ENCODE measurements at regions not wholly inside any gene's neighbourhood (a gene's known extent, or its start where the extent isn't known, plus 50 kb on each side); places are given as distances from the start of the nearest gene placed in this dataset.

GRCh38 chr2:236644067-236644466, 74.4 kb downstream of the ACKR3 start:
- no peak for TF ChIP-seq POLR2AphosphoS5 (IDR thresholded peaks at IDR 0.05; ENCODE audit: low read depth, low read length)
- TF ChIP-seq RNF2 (conservative IDR thresholded peaks at IDR 0.05; ENCODE audit: low read depth): no peak
- TF ChIP-seq ZFP1 (CRISPR knock-in tag; IDR thresholded peaks at IDR 0.05): no peak
- TF ChIP-seq CREBL2 (CRISPR knock-in tag; IDR thresholded peaks at IDR 0.05; ENCODE audit: borderline replicate concordance): no peak
- no peak for TF ChIP-seq RFX5 (IDR thresholded peaks at IDR 0.05; ENCODE audit: low read depth, low read length)
- no peak for TF ChIP-seq CTCF (CRISPR knock-in tag; IDR thresholded peaks at IDR 0.05)
- no peak for TF ChIP-seq ZC3H4 (CRISPR knock-in tag; IDR thresholded peaks at IDR 0.05; ENCODE audit: borderline replicate concordance)
- no peak for TF ChIP-seq POLR2A (IDR thresholded peaks at IDR 0.05; ENCODE audit: insufficient read depth in 1 of 2, low read depth in 2 of 2, low read length in 2 of 2)
- no peak for TF ChIP-seq GLMP (CRISPR knock-in tag; IDR thresholded peaks at IDR 0.05; ENCODE audit: borderline replicate concordance)
- TF ChIP-seq ATF5 (CRISPR knock-in tag; IDR thresholded peaks at IDR 0.05; ENCODE audit: low read depth): no peak
- TF ChIP-seq CBFB (CRISPR knock-in tag; IDR thresholded peaks at IDR 0.05): no peak
- TF ChIP-seq TBL1XR1 (IDR thresholded peaks at IDR 0.05; ENCODE audit: borderline replicate concordance, low read length, partially characterized antibody): no peak
- TF ChIP-seq EZH2 (conservative IDR thresholded peaks at IDR 0.05; ENCODE audit: low read depth, low read length): no peak
- TF ChIP-seq ZSCAN5A (CRISPR knock-in tag; IDR thresholded peaks at IDR 0.05; ENCODE audit: borderline replicate concordance): no peak

Measured in HepG2 (cell line).